ENCODE measurements at regions not wholly inside any gene's neighbourhood (a gene's known extent, or its start where the extent isn't known, plus 50 kb on each side); places are given as distances from the start of the nearest gene placed in this dataset.

DNA sequence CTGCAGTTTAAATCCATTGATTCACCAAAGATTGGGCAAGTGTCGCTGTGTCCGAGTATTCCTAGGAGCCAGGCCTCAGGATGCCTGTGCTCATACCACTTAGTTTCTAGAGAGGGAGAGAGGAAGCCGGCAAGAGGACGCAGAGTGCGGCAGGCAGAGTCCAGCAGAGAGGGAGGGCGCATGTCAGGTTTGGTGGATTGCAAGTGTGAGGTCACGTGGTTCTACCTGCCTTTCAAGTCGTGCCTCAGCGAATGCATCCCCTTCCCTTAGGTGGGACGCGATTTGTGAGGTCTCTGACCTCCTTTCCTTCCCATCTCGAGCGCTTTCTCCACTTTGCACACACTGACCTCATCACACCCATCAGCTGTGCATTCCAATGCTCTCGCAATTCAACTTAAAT, 188.1 kb downstream of the TMEM18 start:
- no peak overlapping the region for H3K27ac ChIP-seq
- ATAC-seq (ENCODE audit: low FRiP score in 2 of 2) (no peak), DNase-seq (no peak)
- 67 to 75% methylated on average over 14 of the region's 14 CpGs for WGBS, 2 donors
- H3K9me3 ChIP-seq = no peaks in the 10 kb centered on the region
- H3K4me1 ChIP-seq = no peaks in the 10 kb centered on the region
- no peak for TF ChIP-seq POLR2AphosphoS5 (IDR thresholded peaks at IDR 0.05)
- no peak for TF ChIP-seq EP300 (IDR thresholded peaks at IDR 0.05)
- TF ChIP-seq, protein P1, sequence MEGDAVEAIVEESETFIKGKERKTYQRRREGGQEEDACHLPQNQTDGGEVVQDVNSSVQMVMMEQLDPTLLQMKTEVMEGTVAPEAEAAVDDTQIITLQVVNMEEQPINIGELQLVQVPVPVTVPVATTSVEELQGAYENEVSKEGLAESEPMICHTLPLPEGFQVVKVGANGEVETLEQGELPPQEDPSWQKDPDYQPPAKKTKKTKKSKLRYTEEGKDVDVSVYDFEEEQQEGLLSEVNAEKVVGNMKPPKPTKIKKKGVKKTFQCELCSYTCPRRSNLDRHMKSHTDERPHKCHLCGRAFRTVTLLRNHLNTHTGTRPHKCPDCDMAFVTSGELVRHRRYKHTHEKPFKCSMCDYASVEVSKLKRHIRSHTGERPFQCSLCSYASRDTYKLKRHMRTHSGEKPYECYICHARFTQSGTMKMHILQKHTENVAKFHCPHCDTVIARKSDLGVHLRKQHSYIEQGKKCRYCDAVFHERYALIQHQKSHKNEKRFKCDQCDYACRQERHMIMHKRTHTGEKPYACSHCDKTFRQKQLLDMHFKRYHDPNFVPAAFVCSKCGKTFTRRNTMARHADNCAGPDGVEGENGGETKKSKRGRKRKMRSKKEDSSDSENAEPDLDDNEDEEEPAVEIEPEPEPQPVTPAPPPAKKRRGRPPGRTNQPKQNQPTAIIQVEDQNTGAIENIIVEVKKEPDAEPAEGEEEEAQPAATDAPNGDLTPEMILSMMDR (IDR thresholded peaks at IDR 0.05) = no peak
- no peak for TF ChIP-seq POLR2A (IDR thresholded peaks at IDR 0.05)
- H3K36me3 ChIP-seq = no peaks in the 10 kb centered on the region
- H3K4me3 ChIP-seq = no peak overlapping the region
- no peaks in the 10 kb centered on the region for H3K27me3 ChIP-seq

DNA sequence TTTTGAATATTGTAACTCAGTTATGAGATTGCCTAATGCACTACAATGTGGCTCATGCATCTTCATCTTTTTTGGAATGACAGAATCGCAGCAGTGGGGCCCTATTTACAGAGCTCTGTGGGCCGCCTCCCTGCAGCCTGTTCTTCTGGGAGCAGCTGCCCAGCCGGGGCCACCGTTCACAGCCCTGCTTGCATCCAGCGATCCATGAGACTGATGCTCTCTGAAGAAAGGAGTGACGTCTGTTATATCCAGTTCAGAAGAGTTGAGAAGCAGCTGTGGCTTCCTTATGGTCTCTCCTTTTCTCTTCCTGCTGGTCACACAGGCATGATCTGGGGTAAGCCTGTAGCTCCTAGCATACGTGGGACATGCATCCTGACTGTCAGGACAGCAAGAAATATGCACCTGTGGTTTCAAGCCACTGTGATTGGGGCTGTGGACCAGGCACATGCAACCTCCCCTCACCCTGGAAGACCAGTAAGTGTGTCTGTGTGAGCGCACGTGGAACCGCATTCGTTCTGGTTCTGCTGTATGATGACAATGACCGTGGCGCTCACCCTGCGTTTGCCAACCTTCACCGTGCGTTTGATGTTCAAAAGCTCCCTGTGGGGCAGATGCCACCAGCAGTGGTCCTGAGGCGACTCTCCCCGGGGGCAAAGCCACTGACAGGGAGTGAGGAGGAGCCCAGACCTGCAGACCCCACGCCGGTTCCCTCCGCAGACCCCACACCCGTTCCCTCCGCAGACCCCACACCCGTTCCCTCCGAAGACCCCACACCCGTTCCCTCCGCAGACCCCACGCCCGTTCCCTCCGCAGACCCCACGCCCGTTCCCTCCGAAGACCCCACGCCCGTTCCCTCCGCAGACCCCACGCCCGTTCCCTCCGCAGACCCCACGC, 189.8 kb downstream of the TMEM18 start:
- Histone ChIP-seq H3K27ac (no peak overlapping the region), H3K4me3 (no peak overlapping the region), H3K27me3 (no peaks in the 10 kb centered on the region), H3K4me1 (no peaks in the 10 kb centered on the region), H3K9me3 (no peaks in the 10 kb centered on the region), H3K36me3 (no peaks in the 10 kb centered on the region)
- ATAC-seq (ENCODE audit: low FRiP score in 2 of 2) (no peak), DNase-seq (peak in 1 of 2 donors; percentile 37)
- TF ChIP-seq EP300 (IDR thresholded peaks at IDR 0.05) (no peak), POLR2A (IDR thresholded peaks at IDR 0.05) (no peak), POLR2AphosphoS5 (IDR thresholded peaks at IDR 0.05) (no peak)
- TF ChIP-seq, protein P1 (IDR thresholded peaks at IDR 0.05) = no peak
- WGBS, 2 donors = 88 to 92% methylated on average over 25 of the region's 40 CpGs

DNA sequence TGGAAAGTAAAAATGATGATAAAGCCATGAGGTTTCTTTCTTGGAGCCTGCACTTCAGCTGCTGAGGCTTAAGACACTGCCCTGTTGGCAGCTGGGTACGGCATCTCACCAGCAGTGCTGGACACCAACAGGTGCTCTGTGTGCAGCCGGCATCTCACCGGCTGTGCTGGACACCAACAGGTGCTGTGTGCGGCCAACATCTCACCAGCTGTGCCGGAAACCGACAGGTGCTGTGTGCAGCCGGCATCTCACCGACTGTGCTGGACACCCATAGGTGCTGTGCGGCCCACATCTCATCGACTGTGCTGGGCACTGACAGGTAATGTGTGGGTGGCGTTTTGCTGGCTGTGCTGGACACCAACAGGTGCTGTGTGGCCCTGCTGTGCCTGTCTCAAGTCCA, 190.8 kb downstream of the TMEM18 start:
- ATAC-seq (ENCODE audit: low FRiP score in 2 of 2) = peak in 1 of 2 donors; percentile 29
- WGBS, 2 donors = 91% methylated on average over 11 of the region's 11 CpGs; no CpG with 5 or more reads in 1 of the 2 donors
- H3K4me3 ChIP-seq = no peak overlapping the region
- no peak overlapping the region for H3K27ac ChIP-seq
- no peaks in the 10 kb centered on the region for H3K36me3 ChIP-seq
- H3K9me3 ChIP-seq = no peaks in the 10 kb centered on the region
- H3K4me1 ChIP-seq = no peaks in the 10 kb centered on the region
- TF ChIP-seq EP300 (IDR thresholded peaks at IDR 0.05) = no peak
- TF ChIP-seq POLR2AphosphoS5 (IDR thresholded peaks at IDR 0.05) = no peak
- TF ChIP-seq POLR2A (IDR thresholded peaks at IDR 0.05) = no peak
- TF ChIP-seq, protein P1 (IDR thresholded peaks at IDR 0.05) = no peak
- peak in 1 of 2 donors; percentile 54 for DNase-seq
- no peaks in the 10 kb centered on the region for H3K27me3 ChIP-seq

DNA sequence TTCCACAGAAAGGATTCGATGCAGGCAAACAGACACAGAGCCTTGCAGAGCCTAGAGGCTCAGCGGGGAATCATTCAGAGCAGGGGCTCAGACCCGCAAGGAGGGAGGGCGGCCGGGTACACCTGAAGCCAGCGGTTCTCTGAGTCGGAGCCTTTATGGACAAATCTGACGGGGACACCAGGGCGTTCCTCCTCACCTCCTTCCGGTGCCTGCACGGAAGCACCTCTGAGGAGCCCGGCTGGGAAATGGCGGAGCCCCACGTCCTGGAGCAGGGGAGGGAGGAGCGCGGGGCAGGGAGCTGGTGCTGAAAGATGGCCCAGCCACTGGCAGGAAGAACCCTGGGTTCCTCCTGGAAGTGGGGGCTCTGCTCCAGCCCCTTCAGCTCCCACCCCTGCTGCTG, 193.5 kb upstream of the ALKAL2 start:
- TF ChIP-seq POLR2AphosphoS5 (IDR thresholded peaks at IDR 0.05) (no peak), POLR2A (IDR thresholded peaks at IDR 0.05) (no peak)
- TF ChIP-seq, protein P1 (IDR thresholded peaks at IDR 0.05) = no peak
- no peak overlapping the region for H3K4me3 ChIP-seq
- no peak overlapping the region for H3K27ac ChIP-seq
- no peaks in the 10 kb centered on the region for H3K4me1 ChIP-seq
- no peaks in the 10 kb centered on the region for H3K9me3 ChIP-seq
- DNase-seq (no peak), ATAC-seq (ENCODE audit: low FRiP score in 2 of 2) (no peak)
- no peaks in the 10 kb centered on the region for H3K36me3 ChIP-seq
- H3K27me3 ChIP-seq = no peaks in the 10 kb centered on the region
- WGBS, 2 donors = 86 to 91% methylated on average over 16 of the region's 16 CpGs

All from upper lobe of left lung (tissue), 6 donors.